IMR-90 (cell line): ENCODE measurements at regions not wholly inside any gene's neighbourhood (a gene's known extent, or its start where the extent isn't known, plus 50 kb on each side); places are given as distances from the start of the nearest gene placed in this dataset.

Experiments
- BHLHE40 ChIP-seq: fragments of 150-350 bp; IDR thresholded peaks from 2 replicates; pipeline ENCODE4 v1.6.1; 2016; ENCODE audit warnings: mild to moderate bottlenecking, low read depth, low read length
- MAFK ChIP-seq: IDR thresholded peaks from 2 replicates; pipeline ENCODE4 v1.6.1; 2012; ENCODE audit warnings: low read depth, low read length, improper control_type of control experiment
- MAZ ChIP-seq: IDR thresholded peaks from 2 replicates; pipeline ENCODE4 v1.6.1; 2012; ENCODE audit warnings: low read depth, mild to moderate bottlenecking, low read length, improper control_type of control experiment, moderate library complexity, borderline replicate concordance
- POLR2A ChIP-seq: IDR thresholded peaks from 2 replicates; pipeline ENCODE4 v1.6.1; 2012; ENCODE audit warnings: mild to moderate bottlenecking, low read depth, low read length
- RAD21 ChIP-seq: IDR thresholded peaks from 2 replicates; pipeline ENCODE4 v1.6.1; 2012; ENCODE audit warnings: low read length, improper control_type of control experiment
- RCOR1 ChIP-seq: IDR thresholded peaks from 2 replicates; pipeline ENCODE4 v1.6.1; 2012; ENCODE audit warnings: mild to moderate bottlenecking, low read length, improper control_type of control experiment; ENCODE audit not compliant: insufficient replicate concordance
- RFX5 ChIP-seq: IDR thresholded peaks from 2 replicates; pipeline ENCODE4 v1.8.0; 2012; ENCODE audit warnings: low read depth, mild to moderate bottlenecking, low read length, moderate library complexity
- USF2 ChIP-seq: fragments of 150-350 bp; IDR thresholded peaks from 2 replicates; pipeline ENCODE4 v1.6.1; 2017; ENCODE audit warnings: mild to moderate bottlenecking, antibody characterized with exemption, low read length, low read depth
- TF ChIP-seq, protein P1 (sequence below): conservative IDR thresholded peaks from 2 replicates; pipeline ENCODE4 v1.5.1; 2012; ENCODE audit warnings: mild to moderate bottlenecking, low read depth, low read length, improper control_type of control experiment

DNA sequence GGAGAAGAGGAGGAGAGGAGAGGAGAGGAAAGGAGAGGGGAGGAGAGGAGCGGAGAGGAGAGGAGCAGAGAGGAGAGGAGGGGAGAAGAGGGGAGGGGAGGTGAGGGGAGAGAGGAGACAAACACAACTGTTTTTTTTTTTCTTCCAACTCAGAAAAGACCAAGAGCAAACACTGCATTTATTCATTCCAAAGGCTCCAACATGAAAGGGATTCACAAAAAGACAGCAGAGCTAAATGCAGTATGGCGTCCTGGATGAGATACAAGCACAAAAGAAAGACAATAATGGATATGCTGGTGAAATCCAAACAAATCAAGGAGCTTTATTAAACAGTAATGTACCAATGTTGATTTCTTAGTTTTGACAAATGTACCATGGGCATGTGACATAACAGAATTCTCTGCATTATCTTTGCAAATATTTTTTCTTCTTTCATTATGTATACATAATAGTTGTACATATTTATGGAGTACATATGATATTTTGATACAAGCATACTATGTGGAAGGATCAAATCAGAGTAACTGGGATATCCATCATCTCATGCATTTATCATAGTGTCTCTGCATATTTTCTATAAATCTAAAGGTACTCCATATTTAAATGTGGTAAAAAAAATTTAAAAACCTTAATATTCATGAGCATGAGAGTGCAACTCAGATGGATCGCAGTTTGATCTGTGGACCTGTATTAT lies 204.6 kb downstream of the CBLN4 start:
- TF ChIP-seq USF2 (no peak), RFX5 (no peak), MAZ (no peak), POLR2A (no peak), RCOR1 (no peak), MAFK (no peak), RAD21 (no peak), BHLHE40 (no peak)
- TF ChIP-seq, protein P1, sequence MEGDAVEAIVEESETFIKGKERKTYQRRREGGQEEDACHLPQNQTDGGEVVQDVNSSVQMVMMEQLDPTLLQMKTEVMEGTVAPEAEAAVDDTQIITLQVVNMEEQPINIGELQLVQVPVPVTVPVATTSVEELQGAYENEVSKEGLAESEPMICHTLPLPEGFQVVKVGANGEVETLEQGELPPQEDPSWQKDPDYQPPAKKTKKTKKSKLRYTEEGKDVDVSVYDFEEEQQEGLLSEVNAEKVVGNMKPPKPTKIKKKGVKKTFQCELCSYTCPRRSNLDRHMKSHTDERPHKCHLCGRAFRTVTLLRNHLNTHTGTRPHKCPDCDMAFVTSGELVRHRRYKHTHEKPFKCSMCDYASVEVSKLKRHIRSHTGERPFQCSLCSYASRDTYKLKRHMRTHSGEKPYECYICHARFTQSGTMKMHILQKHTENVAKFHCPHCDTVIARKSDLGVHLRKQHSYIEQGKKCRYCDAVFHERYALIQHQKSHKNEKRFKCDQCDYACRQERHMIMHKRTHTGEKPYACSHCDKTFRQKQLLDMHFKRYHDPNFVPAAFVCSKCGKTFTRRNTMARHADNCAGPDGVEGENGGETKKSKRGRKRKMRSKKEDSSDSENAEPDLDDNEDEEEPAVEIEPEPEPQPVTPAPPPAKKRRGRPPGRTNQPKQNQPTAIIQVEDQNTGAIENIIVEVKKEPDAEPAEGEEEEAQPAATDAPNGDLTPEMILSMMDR, result no peak
